ENCODE measurements at regions not wholly inside any gene's neighbourhood (a gene's known extent, or its start where the extent isn't known, plus 50 kb on each side); places are given as distances from the start of the nearest gene placed in this dataset.
"Not testable (repeated sequence)": the region's sequence is repeated elsewhere in the genome, so short reads cannot be mapped to it uniquely, and the experiment has no call there.

DNA sequence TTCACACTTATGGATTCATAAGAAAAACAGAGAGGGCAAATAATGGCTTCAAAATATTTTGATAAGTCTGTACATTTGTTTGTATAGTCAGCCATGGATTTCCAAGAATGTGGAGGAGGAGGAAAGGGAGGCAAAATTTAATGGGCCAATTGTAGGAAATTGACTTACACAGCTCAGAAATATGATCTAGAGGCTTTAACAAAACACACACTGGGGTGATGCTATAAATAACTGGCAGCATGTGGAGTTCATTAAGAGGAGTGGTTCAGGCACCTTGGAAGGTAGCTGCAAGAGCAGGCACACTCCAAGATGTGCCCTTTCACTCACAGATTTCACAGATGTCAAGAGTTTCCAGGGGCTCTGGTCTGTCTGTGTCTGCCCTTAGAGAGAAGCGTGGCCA, 193.4 kb upstream of the RASGRP1 start:
- DNase-seq (ENCODE audit: low spot score in 2 of 2) (no peak), ATAC-seq (no peak)
- no peak overlapping the region for H3K27ac Mint-ChIP-seq
- no peaks in the 10 kb centered on the region for H3K9me3 Mint-ChIP-seq
- H3K4me1 Mint-ChIP-seq = no peaks in the 10 kb centered on the region
- H3K4me3 Mint-ChIP-seq = no peak overlapping the region
- no peaks in the 10 kb centered on the region for H3K36me3 Mint-ChIP-seq

DNA sequence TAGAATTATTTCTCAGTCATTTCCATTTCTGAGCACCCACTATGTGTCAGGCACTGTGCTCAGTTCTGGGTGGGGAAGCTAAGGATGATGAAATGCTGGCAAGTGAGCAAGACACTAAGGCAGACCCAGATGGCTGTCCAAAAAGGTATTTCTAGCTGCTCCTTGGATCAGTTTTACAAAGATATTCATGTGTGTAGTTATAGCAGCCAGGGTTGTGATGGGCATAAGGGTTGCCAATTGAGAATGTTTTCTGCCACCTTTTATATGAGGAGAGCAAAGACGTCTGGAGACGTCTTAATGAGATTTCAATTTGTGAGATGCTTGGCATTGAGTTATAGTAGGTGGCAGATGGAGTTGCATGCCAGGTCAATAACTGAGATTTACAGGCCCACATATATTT, 197.1 kb upstream of the RASGRP1 start:
- no peak for ATAC-seq

DNA sequence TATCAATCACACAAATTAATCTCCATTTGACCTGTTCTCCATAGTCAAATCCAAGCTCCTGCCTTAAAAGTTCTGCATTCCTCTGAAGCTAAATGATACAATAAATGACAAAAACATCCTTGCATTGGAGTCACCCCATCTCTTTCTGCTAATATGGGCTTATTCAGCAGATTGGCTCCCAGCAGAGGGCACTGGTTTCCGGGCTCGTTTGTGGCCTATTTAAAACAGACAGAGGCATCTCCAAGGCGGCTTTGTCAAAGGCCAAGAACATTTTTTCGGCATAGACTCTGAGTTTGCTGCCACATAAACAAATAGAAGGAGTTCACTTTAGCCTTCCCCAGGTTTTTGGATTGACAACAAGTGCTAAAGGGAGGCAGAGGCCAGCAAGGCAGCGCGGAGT, 204.4 kb upstream of the RASGRP1 start:
- ATAC-seq = no peak
- Mint-ChIP-seq H3K4me1 (no peaks in the 10 kb centered on the region), H3K4me3 (no peak overlapping the region), H3K36me3 (no peaks in the 10 kb centered on the region), H3K9me3 (no peaks in the 10 kb centered on the region), H3K27ac (no peak overlapping the region)
- no peak for DNase-seq (ENCODE audit: low spot score in 2 of 2)

More for the DNA sequence above, 197.1 kb upstream of the RASGRP1 start:
- no peak for DNase-seq (ENCODE audit: low spot score in 2 of 2)
- Mint-ChIP-seq H3K9me3 (no peaks in the 10 kb centered on the region), H3K4me1 (no peaks in the 10 kb centered on the region), H3K36me3 (no peaks in the 10 kb centered on the region), H3K4me3 (no peak overlapping the region), H3K27ac (no peak overlapping the region)

DNA sequence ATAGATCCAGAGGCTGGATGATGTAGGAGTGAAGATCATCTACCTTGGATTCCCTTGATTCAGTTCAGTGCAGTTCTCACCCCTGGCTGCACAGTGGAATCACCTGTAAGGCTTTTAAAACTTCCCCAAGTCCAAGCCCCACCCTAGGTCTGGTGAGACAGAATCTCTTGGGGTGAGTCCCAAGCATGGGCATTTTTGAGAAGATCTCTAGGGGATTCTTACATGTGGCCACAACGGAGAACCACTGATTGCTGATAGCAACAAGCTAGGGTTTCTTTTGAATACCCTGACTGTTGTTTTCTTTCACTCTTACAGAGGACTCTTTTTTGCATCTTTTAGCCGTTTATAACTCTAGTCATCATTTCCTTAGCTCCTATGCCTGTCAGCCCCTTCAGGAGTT, 204.9 kb upstream of the RASGRP1 start:
- no peak overlapping the region for H3K4me3 Mint-ChIP-seq
- no peaks in the 10 kb centered on the region for H3K9me3 Mint-ChIP-seq
- ATAC-seq (no peak), DNase-seq (ENCODE audit: low spot score in 2 of 2) (no peak)
- no peak overlapping the region for H3K27ac Mint-ChIP-seq
- no peaks in the 10 kb centered on the region for H3K4me1 Mint-ChIP-seq
- no peaks in the 10 kb centered on the region for H3K36me3 Mint-ChIP-seq

DNA sequence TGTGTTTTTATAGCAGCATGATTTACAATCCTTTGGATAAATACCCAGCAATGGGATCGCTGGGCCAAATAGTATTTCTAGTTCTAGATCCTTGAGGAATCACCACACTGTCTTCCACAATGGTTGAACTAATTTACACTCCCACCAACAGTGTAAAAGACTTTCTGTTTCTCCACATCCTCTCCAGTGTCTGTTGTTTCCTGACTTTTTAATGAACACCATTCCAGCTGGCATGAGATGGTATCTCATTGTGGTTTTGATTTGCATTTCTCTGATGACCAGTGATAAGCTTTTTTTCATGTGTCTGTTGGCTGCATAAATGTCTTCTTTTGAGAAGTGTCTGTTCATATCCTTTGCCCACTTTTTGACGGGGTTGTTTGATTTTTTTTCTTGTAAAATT, 209.5 kb upstream of the RASGRP1 start:
- ATAC-seq; H3K4me3 Mint-ChIP-seq; H3K36me3 Mint-ChIP-seq; H3K4me1 Mint-ChIP-seq; DNase-seq (ENCODE audit: low spot score in 2 of 2); H3K27ac Mint-ChIP-seq; H3K9me3 Mint-ChIP-seq: not testable (repeated sequence)

DNA sequence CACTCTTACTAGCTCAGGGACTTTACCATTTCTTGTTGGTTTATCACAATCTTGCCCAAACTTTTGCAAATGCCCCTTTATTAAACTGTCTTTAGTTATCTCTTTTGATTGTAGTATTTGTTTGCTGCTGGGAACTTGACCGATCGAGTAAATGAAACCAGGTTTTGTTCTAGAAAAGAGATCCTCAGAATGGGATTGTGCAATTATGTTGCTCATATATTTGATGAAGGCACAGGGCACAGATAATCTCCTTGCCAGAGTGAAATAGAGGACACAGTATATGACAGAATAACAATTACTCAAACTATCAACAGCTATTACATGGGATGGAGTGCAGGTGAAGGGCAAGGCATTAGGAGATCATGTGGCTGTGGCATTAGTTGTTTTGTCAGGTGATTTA, 216.6 kb upstream of the RASGRP1 start:
- Mint-ChIP-seq H3K36me3 (no peaks in the 10 kb centered on the region), H3K4me1 (no peaks in the 10 kb centered on the region), H3K9me3 (no peaks in the 10 kb centered on the region), H3K27ac (no peak overlapping the region), H3K4me3 (no peak overlapping the region)
- no peak for ATAC-seq
- DNase-seq (ENCODE audit: low spot score in 2 of 2) = no peak

DNA sequence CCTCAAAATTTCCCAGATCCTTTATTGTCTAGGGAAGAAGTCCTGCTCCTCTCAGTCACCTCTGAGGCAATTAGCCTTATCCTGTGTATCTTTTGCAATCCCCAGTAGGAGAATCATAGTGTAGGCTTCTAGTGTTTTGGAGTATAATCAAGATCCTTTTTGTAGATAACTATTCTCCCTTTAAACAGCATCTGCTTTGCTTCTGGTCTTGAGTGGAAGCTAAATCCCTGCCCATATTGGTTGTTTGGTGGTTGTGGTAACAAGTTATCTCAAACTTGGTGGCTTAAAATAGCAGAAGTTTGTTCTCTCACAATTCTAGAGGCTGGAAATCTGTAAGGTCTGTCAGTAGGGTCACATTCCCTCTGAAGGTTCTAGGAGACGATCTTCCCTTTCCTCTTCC, 217.5 kb upstream of the RASGRP1 start:
- ATAC-seq = no peak
- DNase-seq (ENCODE audit: low spot score in 2 of 2) = no peak
- H3K36me3 Mint-ChIP-seq = no peaks in the 10 kb centered on the region
- H3K4me1 Mint-ChIP-seq = no peaks in the 10 kb centered on the region
- no peak overlapping the region for H3K4me3 Mint-ChIP-seq
- H3K27ac Mint-ChIP-seq = no peak overlapping the region
- no peaks in the 10 kb centered on the region for H3K9me3 Mint-ChIP-seq

DNA sequence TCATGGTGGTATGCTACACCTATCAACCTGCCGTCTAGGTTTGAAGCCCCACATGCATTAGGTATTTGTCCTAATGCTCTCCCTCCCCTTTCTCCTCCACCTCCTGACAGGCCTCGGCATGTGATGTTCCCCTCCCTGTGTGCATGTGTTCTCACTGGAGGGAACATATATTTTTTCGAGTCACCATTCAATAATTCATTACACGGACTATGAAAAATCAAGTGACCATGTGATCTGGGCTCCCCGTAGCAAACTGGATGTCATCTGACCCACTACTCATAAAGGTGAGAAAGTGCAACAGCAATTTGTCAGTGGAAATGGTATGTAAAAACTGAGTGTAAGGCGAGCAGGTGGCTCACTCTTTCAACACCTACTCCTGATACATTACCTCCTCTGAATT, 224.3 kb upstream of the RASGRP1 start:
- ATAC-seq = no peak
- no peak overlapping the region for H3K27ac Mint-ChIP-seq
- no peaks in the 10 kb centered on the region for H3K36me3 Mint-ChIP-seq
- DNase-seq (ENCODE audit: low spot score in 2 of 2) = no peak
- no peaks in the 10 kb centered on the region for H3K4me1 Mint-ChIP-seq
- no peaks in the 10 kb centered on the region for H3K9me3 Mint-ChIP-seq
- H3K4me3 Mint-ChIP-seq = no peak overlapping the region

DNA sequence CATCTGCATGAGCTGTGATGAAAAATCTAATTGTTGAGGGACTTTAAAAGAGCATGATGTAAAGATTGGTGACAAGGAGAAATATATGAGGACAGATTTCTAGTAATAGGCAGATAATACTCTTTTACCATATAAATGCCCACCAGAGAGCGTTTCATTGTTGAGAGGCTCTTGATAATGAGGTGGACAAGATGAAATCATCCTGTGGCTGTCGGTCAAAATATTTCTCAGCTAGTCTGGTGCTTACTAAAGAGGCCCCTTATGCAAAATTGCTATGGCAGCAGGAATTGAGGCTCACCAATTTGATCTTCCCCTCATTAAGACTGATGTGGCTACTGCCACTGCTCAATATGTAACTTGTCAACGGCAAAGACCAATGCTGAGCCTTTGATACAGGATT, 225.0 kb upstream of the RASGRP1 start:
- Mint-ChIP-seq H3K4me3 (no peak overlapping the region), H3K4me1 (no peaks in the 10 kb centered on the region), H3K27ac (no peak overlapping the region), H3K36me3 (no peaks in the 10 kb centered on the region), H3K9me3 (no peaks in the 10 kb centered on the region)
- DNase-seq (ENCODE audit: low spot score in 2 of 2) (no peak), ATAC-seq (no peak)

DNA sequence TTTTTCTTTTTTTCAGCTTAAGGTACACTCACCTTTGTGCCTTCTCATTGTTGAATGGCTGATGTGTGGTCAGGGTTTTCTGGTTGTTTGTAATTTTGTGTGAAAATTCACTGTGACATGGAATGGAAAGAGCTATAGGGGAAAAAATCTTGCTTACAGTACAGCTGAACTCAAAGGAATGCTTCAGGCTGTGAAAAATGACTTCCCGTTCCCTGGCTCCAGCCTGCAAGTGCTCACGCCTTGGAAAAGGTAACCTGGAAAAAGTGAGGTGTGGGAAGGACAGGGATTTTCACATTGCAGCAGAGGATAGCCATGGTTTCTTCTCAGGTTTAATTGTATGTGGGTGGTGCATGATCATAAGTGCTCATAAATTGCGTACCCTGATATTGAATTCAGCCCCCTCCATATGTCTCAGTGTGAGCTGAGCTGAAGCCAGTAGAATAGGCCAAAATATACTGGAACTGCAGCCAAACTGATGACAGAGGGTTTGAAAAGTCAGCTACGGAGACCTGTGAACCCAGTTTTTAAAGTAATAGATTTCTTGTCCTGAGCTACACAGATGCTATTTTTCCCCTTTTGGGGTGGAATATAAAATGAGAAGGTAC, 228.7 kb upstream of the RASGRP1 start:
- Mint-ChIP-seq H3K27ac (no peak overlapping the region), H3K4me1 (no peaks in the 10 kb centered on the region), H3K36me3 (no peaks in the 10 kb centered on the region), H3K4me3 (no peak overlapping the region), H3K9me3 (no peaks in the 10 kb centered on the region)
- DNase-seq (ENCODE audit: low spot score in 2 of 2) (no peak), ATAC-seq (no peak)

DNA sequence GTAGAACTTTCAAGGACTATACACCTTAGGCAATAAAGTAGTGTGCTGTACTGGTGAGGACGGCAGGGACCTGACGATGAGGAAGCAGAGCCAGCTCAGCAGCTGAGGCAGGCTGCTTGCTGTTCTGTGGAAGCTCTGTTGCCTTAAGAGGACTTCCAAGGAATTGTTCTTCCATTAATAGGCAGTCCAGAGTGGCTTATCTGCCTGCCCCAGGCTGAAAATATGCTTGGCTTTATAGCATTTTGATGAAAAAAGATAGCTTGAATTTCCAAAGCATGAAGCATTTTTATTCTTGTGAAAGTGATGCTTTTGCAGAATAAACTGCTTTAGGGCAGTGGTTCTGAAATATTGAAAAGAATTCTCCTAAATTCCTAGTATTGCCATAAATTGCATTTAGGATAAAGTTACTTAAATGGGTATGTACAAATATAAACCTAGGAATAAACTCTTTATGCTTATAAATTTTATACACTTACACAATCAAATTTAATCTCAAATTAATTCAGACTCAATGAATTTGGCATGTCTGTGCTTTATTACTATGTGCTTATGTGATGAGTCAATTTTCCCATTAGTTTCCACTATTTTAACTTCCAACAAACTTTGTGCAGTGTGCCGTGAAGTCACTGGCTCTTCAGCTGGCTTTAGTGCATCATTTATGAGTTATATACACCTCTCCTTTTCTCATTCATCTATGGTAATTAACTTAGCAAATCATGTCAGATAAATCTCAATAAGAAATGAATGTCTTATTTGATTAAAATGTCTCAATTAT, 231.0 kb upstream of the RASGRP1 start:
- H3K4me1 Mint-ChIP-seq = no peaks in the 10 kb centered on the region
- no peak for DNase-seq (ENCODE audit: low spot score in 2 of 2)
- H3K9me3 Mint-ChIP-seq = no peaks in the 10 kb centered on the region
- no peak for ATAC-seq
- H3K27ac Mint-ChIP-seq = no peak overlapping the region
- no peak overlapping the region for H3K4me3 Mint-ChIP-seq
- no peaks in the 10 kb centered on the region for H3K36me3 Mint-ChIP-seq

DNA sequence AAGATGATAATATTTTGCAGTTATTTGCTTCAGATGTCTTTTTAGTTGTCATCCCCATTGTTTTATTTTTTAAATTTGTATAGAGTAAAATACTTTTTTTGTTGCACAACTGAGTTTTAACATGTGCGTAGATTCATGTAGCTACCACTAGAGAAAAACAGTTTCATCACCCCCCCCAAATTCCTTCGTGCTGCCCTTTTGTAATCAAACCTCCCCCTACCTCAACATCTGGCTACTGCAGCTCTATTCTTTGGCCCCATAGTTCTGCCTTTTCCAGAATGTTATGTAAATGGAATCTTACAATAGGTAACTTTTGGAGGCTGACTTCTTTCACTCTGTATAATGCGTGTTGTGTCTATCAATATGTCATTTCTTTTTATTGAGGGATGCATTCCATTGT, 232.0 kb upstream of the RASGRP1 start:
- H3K36me3 Mint-ChIP-seq = no peaks in the 10 kb centered on the region
- ATAC-seq (no peak), DNase-seq (ENCODE audit: low spot score in 2 of 2) (no peak)
- H3K27ac Mint-ChIP-seq = no peak overlapping the region
- no peak overlapping the region for H3K4me3 Mint-ChIP-seq
- no peaks in the 10 kb centered on the region for H3K9me3 Mint-ChIP-seq
- H3K4me1 Mint-ChIP-seq = no peaks in the 10 kb centered on the region

DNA sequence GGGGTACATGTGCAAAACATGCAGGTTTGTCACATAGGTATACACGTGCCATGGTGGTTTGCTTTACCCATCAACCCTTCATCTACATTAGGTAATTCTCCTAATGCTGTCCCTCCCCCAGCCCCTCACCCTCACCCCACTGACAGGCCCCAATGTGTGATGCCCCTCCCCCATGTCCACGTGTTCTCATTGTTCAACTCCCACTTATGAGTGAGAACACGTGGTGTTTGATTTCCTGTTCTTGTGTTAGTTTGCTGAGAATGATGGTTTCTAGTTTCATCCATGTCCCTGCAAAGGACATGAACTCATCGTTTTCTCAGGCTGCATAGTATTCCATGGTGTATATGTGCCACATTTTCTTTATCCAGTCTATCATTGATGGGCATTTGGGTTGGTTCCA, 232.9 kb upstream of the RASGRP1 start:
- not testable (repeated sequence) for ATAC-seq; H3K27ac Mint-ChIP-seq; DNase-seq (ENCODE audit: low spot score in 2 of 2); H3K9me3 Mint-ChIP-seq; H3K36me3 Mint-ChIP-seq; H3K4me1 Mint-ChIP-seq; H3K4me3 Mint-ChIP-seq

DNA sequence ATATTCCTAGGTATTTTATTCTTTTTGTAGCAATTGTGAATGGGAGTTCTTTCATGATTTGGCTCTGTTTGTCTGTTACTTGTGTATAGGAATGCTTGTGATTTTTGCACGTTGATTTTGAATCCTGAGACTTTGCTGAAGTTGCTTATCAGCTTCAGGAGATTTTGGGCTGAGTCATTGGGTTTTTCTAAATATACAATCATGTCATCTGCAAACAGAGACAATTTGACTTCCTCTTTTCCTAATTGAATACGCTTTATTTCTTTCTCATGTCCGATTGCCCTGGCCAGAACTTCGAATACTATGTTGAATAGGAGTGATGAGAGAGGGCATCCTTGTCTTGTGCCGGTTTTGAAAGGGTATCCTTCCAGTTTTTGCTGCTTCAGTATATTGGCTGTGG, 234.6 kb upstream of the RASGRP1 start:
- ATAC-seq; H3K27ac Mint-ChIP-seq; H3K9me3 Mint-ChIP-seq; H3K4me3 Mint-ChIP-seq; DNase-seq (ENCODE audit: low spot score in 2 of 2); H3K36me3 Mint-ChIP-seq; H3K4me1 Mint-ChIP-seq: not testable (repeated sequence)

DNA sequence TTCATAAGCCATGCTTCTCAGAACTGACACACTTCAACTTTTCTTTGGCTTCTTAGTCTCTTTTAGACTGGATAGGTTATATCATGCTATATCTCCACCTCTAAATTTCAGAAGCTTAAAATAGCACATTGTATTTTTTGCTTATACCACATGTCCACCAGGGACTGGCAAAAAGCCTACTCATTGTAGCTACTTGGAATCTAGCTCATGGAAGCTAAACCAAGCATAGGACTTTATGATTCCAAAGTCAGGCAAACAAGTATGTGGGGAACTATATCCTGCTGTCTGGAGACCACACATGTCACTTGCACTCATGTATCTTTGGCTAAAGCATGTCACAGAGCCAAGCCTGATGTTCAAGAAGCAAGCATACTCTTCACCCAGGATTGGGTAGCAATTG, 245.0 kb upstream of the RASGRP1 start:
- no peak overlapping the region for H3K27ac Mint-ChIP-seq
- ATAC-seq (no peak), DNase-seq (ENCODE audit: low spot score in 2 of 2) (no peak)
- no peaks in the 10 kb centered on the region for H3K4me1 Mint-ChIP-seq
- no peaks in the 10 kb centered on the region for H3K9me3 Mint-ChIP-seq
- no peaks in the 10 kb centered on the region for H3K36me3 Mint-ChIP-seq
- no peak overlapping the region for H3K4me3 Mint-ChIP-seq

DNA sequence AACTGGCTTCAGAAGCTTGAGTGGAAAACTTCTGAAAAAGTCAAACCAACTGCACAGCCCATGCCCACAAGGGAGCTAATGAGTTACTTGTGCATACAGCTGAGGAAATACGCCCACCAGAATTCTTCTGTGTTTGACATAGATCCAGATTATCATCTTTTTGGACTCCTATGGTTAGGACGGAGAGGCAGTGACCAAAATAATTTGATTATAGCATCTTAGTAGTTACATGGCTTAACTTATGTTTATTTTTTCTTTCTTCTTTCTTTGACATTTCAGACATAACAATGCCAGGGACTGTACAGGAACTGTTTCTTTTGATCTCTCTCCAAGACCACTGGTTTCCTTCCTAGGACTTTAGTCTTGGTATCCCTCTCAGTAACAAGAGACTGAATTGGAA, 246.1 kb upstream of the RASGRP1 start:
- H3K27ac Mint-ChIP-seq = no peak overlapping the region
- DNase-seq (ENCODE audit: low spot score in 2 of 2) = no peak
- no peak overlapping the region for H3K4me3 Mint-ChIP-seq
- no peaks in the 10 kb centered on the region for H3K9me3 Mint-ChIP-seq
- ATAC-seq = no peak
- no peaks in the 10 kb centered on the region for H3K4me1 Mint-ChIP-seq
- no peaks in the 10 kb centered on the region for H3K36me3 Mint-ChIP-seq

Measured in stimulated activated effector memory CD8-positive, alpha-beta T cell treated with anti-CD3 and anti-CD28 coated beads, Interleukin-12 subunit alpha, Interleukin-12 subunit beta, amount 100 ng/mL, for 72 hours (primary cell).